Uterus (tissue), 3 donors: ENCODE measurements at regions not wholly inside any gene's neighbourhood (a gene's known extent, or its start where the extent isn't known, plus 50 kb on each side); places are given as distances from the start of the nearest gene placed in this dataset.

Experiments
- DNase-seq, 2 donors: peaks; one replicate each; pipeline ENCODE4 v3.0.0-alpha.2; 2019 to 2020
- H3K27ac ChIP-seq, 2 donors: fragments of 200-600 bp; sonication (generic); 1 replicate in 1 of 2; 2 replicates in 1 of 2; pipeline ENCODE4 v1.5.1; 2016 to 2018
- H3K27me3 ChIP-seq, 2 donors: fragments of 200-600 bp; sonication (generic); one replicate each; pipeline ENCODE4 v1.5.1; 2018 to 2019; ENCODE audit warnings: control low read depth in 1 of 2
- H3K36me3 ChIP-seq, 2 donors: fragments of 200-600 bp; sonication (generic); one replicate each; pipeline ENCODE4 v1.5.1; 2019; ENCODE audit warnings: control low read depth in 1 of 2
- H3K4me1 ChIP-seq, 2 donors: fragments of 200-600 bp; sonication (generic); one replicate each; pipeline ENCODE4 v1.5.1; 2018 to 2019; ENCODE audit warnings: control low read depth in 1 of 2
- H3K4me3 ChIP-seq, 2 donors: fragments of 200-600 bp; sonication (generic); 1 replicate in 1 of 2; 2 replicates in 1 of 2; pipeline ENCODE4 v1.5.1; 2018 to 2019; ENCODE audit warnings: mild to moderate bottlenecking in 1 of 2
- H3K9me3 ChIP-seq, 2 donors: fragments of 200-600 bp; sonication (generic); one replicate each; pipeline ENCODE4 v1.5.1; 2019; ENCODE audit warnings: control low read depth in 1 of 2
- POLR2A ChIP-seq, 2 donors: fragments of 450-650 bp; IDR thresholded peaks; one replicate each; pipeline ENCODE4 v1.6.1; 2016; ENCODE audit warnings: antibody characterized with exemption in 2 of 2, mild to moderate bottlenecking in 1 of 2, moderate library complexity in 1 of 2
- intact Hi-C: fragments of 100-400 bp; cut with DNase I; formaldehyde crosslinking; loops from one replicate; pipeline ENCODE4 v1.15.1; 2023; ENCODE audit warnings: low total_unique reads
- TF ChIP-seq, protein P1 (sequence below), 4 experiments: fragments of 200-600 bp in 2 of 4; fragments of 450-650 bp in 2 of 4; sonication (generic) in 2 of 4; IDR thresholded peaks; one replicate each; pipeline ENCODE4 v1.5.1; 2016 to 2019; ENCODE audit warnings: antibody characterized with exemption in 4 of 4, mild to moderate bottlenecking in 2 of 4, moderate library complexity in 1 of 4
- donor health status: DM: yes; HTN: yes; CAD: no.

DNA sequence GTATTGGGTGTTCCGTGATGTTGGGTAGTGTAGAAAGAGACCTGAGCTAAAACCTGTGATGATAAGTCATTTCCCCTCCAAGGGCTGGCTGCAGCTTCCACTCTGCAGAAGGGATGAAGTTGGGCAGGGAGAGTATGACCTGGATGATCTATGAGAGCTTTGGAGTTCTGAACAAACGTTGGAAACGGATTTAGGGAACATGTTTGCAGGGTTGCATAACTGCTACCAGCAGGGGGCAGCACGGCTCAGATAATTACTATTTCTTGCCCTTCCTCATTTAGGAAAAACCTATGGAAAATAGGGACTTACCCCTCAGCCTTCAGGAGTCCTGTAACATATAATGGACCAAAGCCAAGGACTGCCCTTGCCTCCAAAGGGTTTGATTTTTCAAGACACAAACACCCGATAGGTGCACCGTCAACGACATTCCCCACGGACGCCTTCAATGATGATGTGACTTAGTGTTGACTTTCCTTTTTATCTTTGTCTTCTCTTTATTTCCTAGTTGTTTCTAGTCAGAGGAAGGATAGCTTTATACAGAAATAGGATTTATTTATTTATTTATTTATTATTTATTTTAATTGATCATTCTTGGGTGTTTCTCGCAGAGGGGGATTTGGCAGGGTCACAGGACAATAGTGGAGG is 164.9 kb upstream of the SASH1 start:
- DNase-seq, result peak; percentile 57 to 69
- TF ChIP-seq POLR2A (IDR thresholded peaks at IDR 0.05), result no peak
- TF ChIP-seq, protein P1, sequence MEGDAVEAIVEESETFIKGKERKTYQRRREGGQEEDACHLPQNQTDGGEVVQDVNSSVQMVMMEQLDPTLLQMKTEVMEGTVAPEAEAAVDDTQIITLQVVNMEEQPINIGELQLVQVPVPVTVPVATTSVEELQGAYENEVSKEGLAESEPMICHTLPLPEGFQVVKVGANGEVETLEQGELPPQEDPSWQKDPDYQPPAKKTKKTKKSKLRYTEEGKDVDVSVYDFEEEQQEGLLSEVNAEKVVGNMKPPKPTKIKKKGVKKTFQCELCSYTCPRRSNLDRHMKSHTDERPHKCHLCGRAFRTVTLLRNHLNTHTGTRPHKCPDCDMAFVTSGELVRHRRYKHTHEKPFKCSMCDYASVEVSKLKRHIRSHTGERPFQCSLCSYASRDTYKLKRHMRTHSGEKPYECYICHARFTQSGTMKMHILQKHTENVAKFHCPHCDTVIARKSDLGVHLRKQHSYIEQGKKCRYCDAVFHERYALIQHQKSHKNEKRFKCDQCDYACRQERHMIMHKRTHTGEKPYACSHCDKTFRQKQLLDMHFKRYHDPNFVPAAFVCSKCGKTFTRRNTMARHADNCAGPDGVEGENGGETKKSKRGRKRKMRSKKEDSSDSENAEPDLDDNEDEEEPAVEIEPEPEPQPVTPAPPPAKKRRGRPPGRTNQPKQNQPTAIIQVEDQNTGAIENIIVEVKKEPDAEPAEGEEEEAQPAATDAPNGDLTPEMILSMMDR (IDR thresholded peaks at IDR 0.05), result peak; percentile 73 to 82 (median 76)
- intact Hi-C loops, result loop anchor here (10.0 kb wide), 1 partner anchor 287 kb away; no protein-coding TSS in a partner anchor

DNA sequence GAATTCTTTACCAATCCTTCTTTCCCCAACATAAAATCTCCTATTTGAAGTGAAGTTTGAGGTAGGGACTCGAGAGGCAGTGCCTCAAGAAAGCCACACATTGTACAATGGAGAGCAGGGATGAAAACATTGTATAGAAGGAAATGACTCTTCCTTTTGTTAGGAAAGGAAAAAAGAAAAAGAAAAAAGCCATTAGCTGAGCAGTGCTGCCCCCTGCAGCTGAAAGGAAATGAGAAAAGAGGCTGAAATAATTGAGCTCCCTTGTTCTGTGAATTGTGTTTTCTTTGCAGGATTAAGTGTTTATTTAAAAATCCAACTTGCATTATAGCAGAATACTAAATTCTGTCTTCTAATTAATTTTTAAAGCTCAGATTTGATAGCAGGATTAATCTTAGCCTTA is 162.9 kb upstream of the SASH1 start:
- Histone ChIP-seq H3K9me3 (no peaks in the 10 kb centered on the region), H3K4me3 (no peak overlapping the region), H3K27ac (no peak overlapping the region), H3K4me1 (no peaks in the 10 kb centered on the region), H3K36me3 (no peaks in the 10 kb centered on the region), H3K27me3 (no peaks in the 10 kb centered on the region)
- intact Hi-C loops, result loop anchor here (10.0 kb wide), 1 partner anchor 285 kb away; no protein-coding TSS in a partner anchor
- TF ChIP-seq POLR2A (IDR thresholded peaks at IDR 0.05), result no peak
- TF ChIP-seq, protein P1 (IDR thresholded peaks at IDR 0.05), result peak in 3 of 4 experiments; percentile 25 to 35 (median 33)
- no peak for DNase-seq

More for the DNA sequence above, 164.9 kb upstream of the SASH1 start:
- Histone ChIP-seq H3K27me3 (no peaks in the 10 kb centered on the region), H3K36me3 (no peaks in the 10 kb centered on the region), H3K4me3 (no peak overlapping the region), H3K4me1 (no peaks in the 10 kb centered on the region), H3K9me3 (no peaks in the 10 kb centered on the region), H3K27ac (no peak overlapping the region)

DNA sequence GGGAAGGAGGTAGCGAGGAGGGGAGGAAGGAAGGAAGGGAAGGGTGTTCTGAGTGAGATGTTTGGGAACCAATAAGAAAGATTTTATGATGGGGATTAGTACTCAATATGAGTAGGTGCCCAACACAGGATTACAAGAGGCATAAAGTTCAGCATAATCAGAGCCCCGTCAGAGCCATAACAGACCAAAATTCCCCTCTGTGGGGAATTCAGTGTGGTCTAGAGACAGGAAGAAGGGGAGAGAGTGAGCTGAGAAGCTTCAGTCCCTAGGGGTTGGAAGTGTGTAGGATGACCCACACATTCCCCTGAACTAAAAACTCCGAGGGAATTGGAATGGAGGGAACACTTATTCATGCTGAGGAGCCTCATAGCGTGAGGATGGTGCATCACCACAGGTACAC is 160.3 kb upstream of the SASH1 start:
- intact Hi-C loops, result no loop called here

DNA sequence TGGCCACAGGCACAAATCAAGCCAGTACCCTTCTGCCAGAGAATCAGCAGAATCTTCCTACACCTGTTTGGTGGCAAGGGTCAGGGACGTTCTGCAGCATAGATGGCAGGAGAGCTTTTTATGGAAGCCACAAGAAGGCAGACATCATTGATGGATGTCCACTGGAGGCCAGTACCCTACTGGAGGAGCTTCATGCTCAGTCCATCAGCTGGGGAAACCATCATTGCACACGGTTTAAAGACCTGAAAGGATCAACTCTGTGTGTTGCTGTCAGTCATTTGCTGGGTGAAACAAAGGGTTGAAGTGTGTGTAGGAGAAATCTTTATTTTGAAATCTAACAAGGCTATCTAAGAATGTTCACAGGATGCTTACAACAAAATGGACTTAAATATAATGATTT is 158.9 kb upstream of the SASH1 start:
- TF ChIP-seq, protein P1 (IDR thresholded peaks at IDR 0.05), result no peak
- TF ChIP-seq POLR2A (IDR thresholded peaks at IDR 0.05), result no peak
- H3K36me3 ChIP-seq, result no peaks in the 10 kb centered on the region
- DNase-seq, result no peak
- H3K4me3 ChIP-seq, result no peak overlapping the region
- H3K27ac ChIP-seq, result no peak overlapping the region
- no peaks in the 10 kb centered on the region for H3K27me3 ChIP-seq
- intact Hi-C loops, result no loop called here
- H3K4me1 ChIP-seq, result no peaks in the 10 kb centered on the region
- H3K9me3 ChIP-seq, result no peaks in the 10 kb centered on the region

More for the DNA sequence above, 160.3 kb upstream of the SASH1 start:
- Histone ChIP-seq H3K36me3 (no peaks in the 10 kb centered on the region), H3K4me3 (no peak overlapping the region), H3K27ac (no peak overlapping the region), H3K4me1 (no peaks in the 10 kb centered on the region), H3K27me3 (no peaks in the 10 kb centered on the region), H3K9me3 (no peaks in the 10 kb centered on the region)
- DNase-seq, result no peak
- no peak for TF ChIP-seq POLR2A (IDR thresholded peaks at IDR 0.05)
- TF ChIP-seq, protein P1 (IDR thresholded peaks at IDR 0.05), result no peak

DNA sequence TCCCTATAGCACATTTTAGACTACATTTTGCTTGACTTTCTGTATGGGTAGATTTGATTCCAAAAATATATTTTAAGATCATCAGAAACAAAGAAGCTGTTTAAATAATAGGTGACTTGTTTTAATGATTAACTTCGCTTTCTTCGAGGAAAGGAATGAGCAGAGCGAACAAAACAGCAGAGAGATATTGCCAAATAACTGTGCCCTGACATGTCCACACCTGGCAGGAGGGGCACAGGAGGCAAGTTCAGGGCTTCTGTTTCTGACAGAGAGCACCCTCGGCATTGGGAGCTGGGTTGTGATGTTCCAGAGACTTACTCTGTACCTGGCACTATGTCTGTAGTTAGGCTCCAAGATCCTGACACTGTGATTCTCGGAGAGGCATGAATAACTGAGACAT is 155.7 kb upstream of the SASH1 start:
- H3K27me3 ChIP-seq, result no peaks in the 10 kb centered on the region
- H3K4me3 ChIP-seq, result no peak overlapping the region
- intact Hi-C loops, result no loop called here
- TF ChIP-seq, protein P1 (IDR thresholded peaks at IDR 0.05), result no peak
- TF ChIP-seq POLR2A (IDR thresholded peaks at IDR 0.05), result no peak
- no peak for DNase-seq
- H3K9me3 ChIP-seq, result no peaks in the 10 kb centered on the region
- no peaks in the 10 kb centered on the region for H3K36me3 ChIP-seq
- no peaks in the 10 kb centered on the region for H3K4me1 ChIP-seq
- no peak overlapping the region for H3K27ac ChIP-seq
